HFF-Myc (cell line): ENCODE measurements at regions not wholly inside any gene's neighbourhood (a gene's known extent, or its start where the extent isn't known, plus 50 kb on each side); places are given as distances from the start of the nearest gene placed in this dataset.

ENCODE experiments used
- DNase-seq: peaks from one replicate; pipeline ENCODE4 v3.0.0-alpha.2; 2011; ENCODE audit warnings: low read depth; ENCODE audit errors: extremely low read depth
- H3K4me3 ChIP-seq: replicated peaks from 2 replicates; pipeline ENCODE4 v1.5.1; 2011; ENCODE audit warnings: low read depth, mild to moderate bottlenecking, control low read depth, low read length
- TF ChIP-seq, protein P1 (sequence below): IDR thresholded peaks from 2 replicates; pipeline ENCODE4 v1.5.1; 2012; ENCODE audit warnings: mild to moderate bottlenecking, low read depth, low read length, control low read depth; ENCODE audit errors: missing control alignments

DNA sequence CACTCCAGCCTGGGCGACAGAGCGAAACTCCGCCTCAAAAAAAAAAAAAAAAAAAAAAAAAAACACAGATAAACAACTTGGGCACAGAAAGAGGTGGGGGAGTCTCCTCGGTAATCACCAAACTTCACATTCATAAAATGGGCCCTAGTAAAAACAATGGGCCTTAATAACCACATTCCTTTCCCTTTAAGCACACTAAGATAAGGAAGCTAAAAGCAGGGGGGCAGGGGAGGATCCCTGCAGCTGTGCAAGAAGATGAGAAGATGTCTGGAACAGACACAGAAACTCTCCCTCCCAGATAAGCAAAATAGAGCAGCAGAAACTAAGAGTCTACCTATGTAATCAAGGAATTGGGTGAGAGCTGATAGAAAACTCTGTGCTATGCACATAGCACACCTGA is 111.2 kb upstream of the FAM174A start:
- no peak for DNase-seq
- TF ChIP-seq, protein P1, sequence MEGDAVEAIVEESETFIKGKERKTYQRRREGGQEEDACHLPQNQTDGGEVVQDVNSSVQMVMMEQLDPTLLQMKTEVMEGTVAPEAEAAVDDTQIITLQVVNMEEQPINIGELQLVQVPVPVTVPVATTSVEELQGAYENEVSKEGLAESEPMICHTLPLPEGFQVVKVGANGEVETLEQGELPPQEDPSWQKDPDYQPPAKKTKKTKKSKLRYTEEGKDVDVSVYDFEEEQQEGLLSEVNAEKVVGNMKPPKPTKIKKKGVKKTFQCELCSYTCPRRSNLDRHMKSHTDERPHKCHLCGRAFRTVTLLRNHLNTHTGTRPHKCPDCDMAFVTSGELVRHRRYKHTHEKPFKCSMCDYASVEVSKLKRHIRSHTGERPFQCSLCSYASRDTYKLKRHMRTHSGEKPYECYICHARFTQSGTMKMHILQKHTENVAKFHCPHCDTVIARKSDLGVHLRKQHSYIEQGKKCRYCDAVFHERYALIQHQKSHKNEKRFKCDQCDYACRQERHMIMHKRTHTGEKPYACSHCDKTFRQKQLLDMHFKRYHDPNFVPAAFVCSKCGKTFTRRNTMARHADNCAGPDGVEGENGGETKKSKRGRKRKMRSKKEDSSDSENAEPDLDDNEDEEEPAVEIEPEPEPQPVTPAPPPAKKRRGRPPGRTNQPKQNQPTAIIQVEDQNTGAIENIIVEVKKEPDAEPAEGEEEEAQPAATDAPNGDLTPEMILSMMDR = no peak
- no peak overlapping the region for H3K4me3 ChIP-seq

DNA sequence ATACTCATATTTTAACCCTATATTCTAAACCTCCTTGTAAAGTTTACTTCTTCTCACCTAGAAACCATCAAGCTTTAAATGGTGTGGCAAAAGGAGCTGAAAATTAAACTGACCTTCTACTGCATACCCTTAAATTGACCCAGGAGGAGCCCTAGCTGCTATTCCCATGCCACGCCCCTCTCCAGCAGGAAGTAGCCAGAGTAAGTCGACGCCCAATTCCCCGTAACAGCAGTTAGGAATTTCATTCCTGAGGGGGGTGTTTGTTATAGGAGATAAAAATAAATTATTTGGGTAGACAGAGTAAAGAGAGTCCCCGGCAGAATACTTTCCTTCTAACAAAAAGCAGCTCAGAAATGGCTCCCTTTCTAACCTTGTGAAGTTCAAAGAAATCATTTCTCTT is 111.8 kb upstream of the FAM174A start:
- TF ChIP-seq, protein P1 = no peak
- no peak for DNase-seq
- H3K4me3 ChIP-seq = no peak overlapping the region

DNA sequence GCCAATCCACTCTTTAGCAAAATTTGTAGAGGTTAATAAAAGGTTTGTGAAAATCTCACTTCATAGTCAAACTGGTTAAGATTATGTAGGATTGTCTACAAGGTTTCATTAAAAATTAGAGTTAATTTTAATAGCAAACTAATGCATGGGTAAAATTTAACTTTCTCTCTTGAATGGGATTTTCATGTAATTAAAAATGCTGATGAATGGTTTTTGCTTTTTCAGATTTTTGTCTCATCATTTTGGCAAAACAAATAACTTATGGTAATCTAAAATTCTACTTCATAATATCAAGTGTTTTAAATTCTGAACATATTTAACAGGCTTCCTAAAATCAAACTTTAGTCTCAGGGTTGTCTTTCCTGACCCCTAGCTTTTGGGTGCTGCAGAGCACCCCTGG is 113.8 kb upstream of the FAM174A start:
- no peak for DNase-seq
- H3K4me3 ChIP-seq = no peak overlapping the region
- TF ChIP-seq, protein P1 = no peak

DNA sequence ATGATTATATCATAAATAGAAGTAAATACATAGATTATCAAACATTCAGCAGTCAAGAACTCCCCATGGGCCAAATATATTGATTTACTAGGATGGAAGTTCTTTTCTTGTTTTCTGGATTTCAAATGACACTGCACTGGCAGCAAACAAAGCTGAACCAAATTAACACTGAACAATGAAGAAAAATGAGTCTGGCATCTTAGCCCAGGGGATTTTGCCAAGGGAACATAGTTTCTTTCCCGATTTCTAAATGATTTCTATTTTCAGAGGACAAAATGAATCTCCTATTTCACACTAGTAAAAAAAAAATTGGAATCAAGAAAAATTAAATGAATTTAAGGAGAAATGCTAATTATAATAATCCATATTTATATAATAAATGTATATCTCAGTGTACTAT is 116.9 kb upstream of the FAM174A start:
- TF ChIP-seq, protein P1 = no peak
- DNase-seq = no peak
- no peak overlapping the region for H3K4me3 ChIP-seq

DNA sequence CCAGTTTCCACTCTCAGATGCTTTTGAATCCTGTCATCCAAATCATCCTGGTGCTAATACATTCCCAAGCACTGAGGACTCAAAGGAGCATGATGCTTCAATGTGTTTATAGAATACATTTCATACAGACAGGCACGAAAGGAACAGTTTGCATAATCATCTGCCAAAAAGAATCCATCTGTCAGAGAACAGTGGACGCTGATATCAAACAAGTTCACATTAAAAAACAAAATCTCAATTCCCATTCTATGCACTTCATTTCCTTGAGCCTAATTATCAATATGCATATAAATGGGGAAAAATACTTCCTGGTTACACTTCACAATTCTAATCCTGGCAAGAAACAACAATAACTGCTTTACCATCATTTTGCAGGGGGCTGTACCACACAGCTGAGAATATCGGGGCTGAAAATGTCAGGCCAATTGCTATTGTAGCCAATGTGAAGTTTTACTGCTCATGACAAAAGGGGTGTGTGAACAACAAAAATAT is 125.5 kb upstream of the FAM174A start:
- TF ChIP-seq, protein P1 = no peak
- H3K4me3 ChIP-seq = no peak overlapping the region
- no peak for DNase-seq

DNA sequence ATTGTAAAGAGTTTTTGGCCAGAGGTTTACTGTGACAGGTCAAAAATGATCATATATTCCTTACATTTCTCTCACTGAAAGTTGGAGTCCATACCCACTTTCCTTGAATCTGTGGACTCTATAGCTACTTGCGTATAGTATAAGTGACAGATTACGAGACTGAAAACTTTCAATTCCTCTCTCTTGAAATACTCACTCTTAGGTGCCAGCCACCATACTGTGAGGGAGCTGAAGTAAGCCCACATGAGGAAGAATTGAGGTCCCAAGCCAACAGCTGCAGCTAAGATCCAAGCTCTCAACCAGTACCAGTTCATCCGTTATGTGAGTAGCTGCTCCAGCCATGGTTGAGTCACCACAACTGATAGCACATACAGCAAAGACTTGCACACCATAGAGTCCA is 128.1 kb upstream of the FAM174A start:
- no peak overlapping the region for H3K4me3 ChIP-seq
- TF ChIP-seq, protein P1 = no peak
- no peak for DNase-seq

DNA sequence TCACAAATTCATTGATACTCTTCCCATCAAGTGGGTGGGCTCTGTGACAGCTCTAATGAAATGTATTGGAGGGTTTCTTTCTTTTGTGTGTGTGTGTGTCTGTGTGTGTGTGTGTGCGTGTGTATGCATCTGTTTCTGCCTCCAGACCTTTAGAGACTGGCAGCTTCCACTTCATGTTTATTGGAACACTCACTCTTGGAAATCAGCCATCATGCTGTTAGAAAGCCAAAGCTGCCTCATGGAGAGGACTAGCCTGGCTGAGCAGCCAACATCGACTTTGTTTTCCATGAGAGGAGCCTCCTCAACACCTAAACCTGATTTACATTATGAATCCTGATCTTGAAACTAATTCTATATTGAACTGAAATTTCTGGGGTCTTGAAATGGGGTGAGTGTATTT is 128.5 kb upstream of the FAM174A start:
- TF ChIP-seq, protein P1 = no peak
- no peak overlapping the region for H3K4me3 ChIP-seq
- DNase-seq = no peak
